Central memory CD8-positive, alpha-beta T cell (primary cell): ENCODE measurements at regions not wholly inside any gene's neighbourhood (a gene's known extent, or its start where the extent isn't known, plus 50 kb on each side); places are given as distances from the start of the nearest gene placed in this dataset.
"Not testable (repeated sequence)": the region's sequence is repeated elsewhere in the genome, so short reads cannot be mapped to it uniquely, and the experiment has no call there.

ENCODE experiments used
- ATAC-seq: fragments of 150-1000 bp; cut with Tn5 transposase; replicated peaks from 2 replicates; pipeline ENCODE4 v1.10.0; 2022; ENCODE audit warnings: mild to moderate bottlenecking, moderate FRiP score, moderate number of reproducible peaks; ENCODE audit not compliant: poor library complexity, severe bottlenecking; ENCODE audit errors: extremely low read depth
- DNase-seq, 2 donors: peaks; one replicate each; pipeline ENCODE4 v3.0.0; 2021; ENCODE audit warnings: low spot score in 2 of 2
- H3K27ac Mint-ChIP-seq: one replicate; pipeline ENCODE4 v1.8.0; 2022; ENCODE audit warnings: low read depth, mild to moderate bottlenecking, moderate library complexity, mixed read lengths
- H3K27me3 Mint-ChIP-seq: one replicate; pipeline ENCODE4 v1.8.0; 2022; ENCODE audit warnings: mixed read lengths
- H3K36me3 Mint-ChIP-seq: one replicate; pipeline ENCODE4 v1.8.0; 2022; ENCODE audit warnings: mild to moderate bottlenecking, moderate library complexity, mixed read lengths; ENCODE audit not compliant: insufficient read depth
- H3K4me1 Mint-ChIP-seq: one replicate; pipeline ENCODE4 v1.8.0; 2022; ENCODE audit warnings: mixed read lengths
- H3K4me3 Mint-ChIP-seq: one replicate; pipeline ENCODE4 v1.8.0; 2022; ENCODE audit warnings: mild to moderate bottlenecking, moderate library complexity, mixed read lengths
- H3K9me3 Mint-ChIP-seq: one replicate; pipeline ENCODE4 v1.8.0; 2022; ENCODE audit warnings: mixed read lengths

DNA sequence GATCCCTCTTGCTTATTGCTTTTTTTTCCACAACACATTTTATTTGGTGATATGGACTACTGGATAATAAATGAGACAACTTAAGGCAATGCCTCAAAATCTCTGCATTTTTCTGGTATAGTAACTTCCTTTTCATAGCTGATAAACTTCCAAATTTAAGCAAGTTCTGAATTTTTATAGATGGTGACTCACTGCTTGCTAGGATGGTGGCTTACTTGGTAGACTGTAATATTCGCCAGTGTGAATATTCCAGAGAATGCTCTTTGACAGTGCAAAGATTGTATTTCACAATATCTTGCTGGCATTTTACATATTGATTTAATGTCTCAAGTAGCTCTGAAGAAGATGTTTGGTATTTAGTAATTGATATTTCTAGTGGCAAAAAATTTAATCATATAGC, 472.4 kb downstream of the TFEC start:
- Mint-ChIP-seq H3K27ac (no peak overlapping the region), H3K9me3 (peaks cover 5% of the 10 kb centered on the region), H3K4me1 (no peaks in the 10 kb centered on the region), H3K4me3 (no peak overlapping the region), H3K36me3 (no peaks in the 10 kb centered on the region), H3K27me3 (peaks cover 9% of the 10 kb centered on the region)
- no peak for DNase-seq
- no peak for ATAC-seq

- H3K4me1 Mint-ChIP-seq, H3K36me3 Mint-ChIP-seq, DNase-seq, H3K27me3 Mint-ChIP-seq, ATAC-seq, H3K4me3 Mint-ChIP-seq, H3K9me3 Mint-ChIP-seq, H3K27ac Mint-ChIP-seq: not testable (repeated sequence)
Observed at GRCh38 chr7:115557296-115557695, 473.3 kb downstream of the TFEC start.

- Mint-ChIP-seq H3K4me3 (no peak overlapping the region), H3K27ac (no peak overlapping the region), H3K27me3 (peaks cover 7% of the 10 kb centered on the region), H3K36me3 (no peaks in the 10 kb centered on the region), H3K4me1 (no peaks in the 10 kb centered on the region), H3K9me3 (no peaks in the 10 kb centered on the region)
- no peak for ATAC-seq
- no peak for DNase-seq
Observed at GRCh38 chr7:115552766-115553165, 477.8 kb downstream of the TFEC start.

DNA sequence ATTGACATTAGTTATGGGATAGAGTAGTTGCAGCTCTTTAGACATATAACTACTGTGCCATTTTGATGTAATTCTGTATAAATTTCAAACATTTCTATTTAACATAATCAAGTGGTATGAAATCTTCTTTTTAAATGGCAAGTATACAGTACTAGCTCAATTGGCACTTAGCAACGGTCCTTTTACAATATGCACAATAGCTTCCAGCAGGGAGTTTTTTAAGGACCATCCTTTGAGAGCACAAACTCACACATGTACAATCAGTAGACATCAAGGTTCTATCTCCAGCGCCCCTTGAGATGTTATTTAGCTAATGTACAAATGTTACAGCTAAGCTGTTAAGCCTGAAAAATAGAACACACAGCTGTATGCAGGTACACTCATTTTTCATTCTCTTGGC, 480.7 kb downstream of the TFEC start:
- no peak overlapping the region for H3K27ac Mint-ChIP-seq
- H3K4me1 Mint-ChIP-seq, result no peaks in the 10 kb centered on the region
- ATAC-seq (no peak), DNase-seq (no peak)
- H3K4me3 Mint-ChIP-seq, result no peak overlapping the region
- H3K9me3 Mint-ChIP-seq, result no peaks in the 10 kb centered on the region
- peaks cover 7% of the 10 kb centered on the region for H3K27me3 Mint-ChIP-seq
- no peaks in the 10 kb centered on the region for H3K36me3 Mint-ChIP-seq

- no peaks in the 10 kb centered on the region for H3K9me3 Mint-ChIP-seq
- no peaks in the 10 kb centered on the region for H3K36me3 Mint-ChIP-seq
- no peaks in the 10 kb centered on the region for H3K4me1 Mint-ChIP-seq
- DNase-seq, result no peak
- no peak overlapping the region for H3K4me3 Mint-ChIP-seq
- H3K27me3 Mint-ChIP-seq, result peaks cover 7% of the 10 kb centered on the region
- no peak for ATAC-seq
- no peak overlapping the region for H3K27ac Mint-ChIP-seq
Observed at GRCh38 chr7:115548756-115549155, 481.8 kb downstream of the TFEC start.

DNA sequence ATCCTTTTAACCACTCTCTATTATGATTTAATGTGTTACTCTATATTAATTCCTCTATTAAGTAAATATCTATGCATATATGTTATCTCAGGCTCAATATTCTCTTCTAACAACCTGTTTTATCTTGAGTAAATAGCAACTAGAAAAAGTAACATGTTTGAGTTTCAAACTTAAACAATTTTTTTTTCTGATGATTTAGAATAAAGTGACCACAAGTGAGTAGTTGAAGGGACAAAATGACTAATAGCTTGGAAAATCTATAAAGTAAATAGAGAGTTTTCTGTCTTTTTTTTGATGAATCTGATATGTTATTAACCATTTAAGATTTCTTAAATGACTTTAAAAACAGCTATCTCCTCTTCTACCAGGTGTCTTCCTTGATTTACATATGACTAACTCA, 483.8 kb downstream of the TFEC start:
- no peak overlapping the region for H3K27ac Mint-ChIP-seq

GRCh38 chr7:115533785-115534184, 496.8 kb downstream of the TFEC start:
- Mint-ChIP-seq H3K27me3 (no peaks in the 10 kb centered on the region), H3K4me1 (no peaks in the 10 kb centered on the region), H3K36me3 (no peaks in the 10 kb centered on the region), H3K9me3 (no peaks in the 10 kb centered on the region), H3K27ac (no peak overlapping the region), H3K4me3 (no peak overlapping the region)
- DNase-seq (no peak), ATAC-seq (no peak)

More for the DNA sequence above, 483.8 kb downstream of the TFEC start:
- Mint-ChIP-seq H3K36me3 (no peaks in the 10 kb centered on the region), H3K27me3 (peaks cover 7% of the 10 kb centered on the region), H3K4me3 (no peak overlapping the region), H3K4me1 (no peaks in the 10 kb centered on the region), H3K9me3 (no peaks in the 10 kb centered on the region)
- DNase-seq (no peak), ATAC-seq (no peak)

DNA sequence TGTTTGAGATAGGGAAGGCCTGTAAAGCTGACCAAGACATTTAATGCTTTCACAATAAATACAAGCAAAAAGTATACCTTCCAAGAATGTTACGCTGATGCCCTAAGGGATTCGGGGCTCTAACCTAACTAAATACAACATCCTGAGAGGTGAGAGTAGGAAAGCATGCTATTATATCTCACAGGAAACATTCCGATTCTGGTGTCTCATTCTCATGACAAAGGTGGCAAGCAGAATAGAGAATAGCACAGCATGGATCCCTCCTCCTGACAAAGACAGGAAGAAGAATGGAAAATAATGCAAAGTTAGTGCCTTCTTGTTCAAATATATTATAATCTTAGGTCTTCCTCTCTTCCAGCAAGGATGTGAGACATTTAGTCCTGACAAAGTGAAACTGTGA, 504.3 kb downstream of the TFEC start:
- peaks cover 6% of the 10 kb centered on the region for H3K9me3 Mint-ChIP-seq
- no peaks in the 10 kb centered on the region for H3K4me1 Mint-ChIP-seq
- no peak overlapping the region for H3K27ac Mint-ChIP-seq
- no peak overlapping the region for H3K4me3 Mint-ChIP-seq
- no peaks in the 10 kb centered on the region for H3K36me3 Mint-ChIP-seq
- DNase-seq (no peak), ATAC-seq (no peak)
- peaks cover 17% of the 10 kb centered on the region for H3K27me3 Mint-ChIP-seq

- no peak overlapping the region for H3K27ac Mint-ChIP-seq
- no peak overlapping the region for H3K4me3 Mint-ChIP-seq
- no peaks in the 10 kb centered on the region for H3K36me3 Mint-ChIP-seq
- DNase-seq (no peak), ATAC-seq (no peak)
- H3K27me3 Mint-ChIP-seq, result peaks cover 17% of the 10 kb centered on the region
- H3K4me1 Mint-ChIP-seq, result no peaks in the 10 kb centered on the region
- H3K9me3 Mint-ChIP-seq, result peaks cover 10% of the 10 kb centered on the region
Observed at GRCh38 chr7:115522174-115522573, 508.4 kb downstream of the TFEC start.

DNA sequence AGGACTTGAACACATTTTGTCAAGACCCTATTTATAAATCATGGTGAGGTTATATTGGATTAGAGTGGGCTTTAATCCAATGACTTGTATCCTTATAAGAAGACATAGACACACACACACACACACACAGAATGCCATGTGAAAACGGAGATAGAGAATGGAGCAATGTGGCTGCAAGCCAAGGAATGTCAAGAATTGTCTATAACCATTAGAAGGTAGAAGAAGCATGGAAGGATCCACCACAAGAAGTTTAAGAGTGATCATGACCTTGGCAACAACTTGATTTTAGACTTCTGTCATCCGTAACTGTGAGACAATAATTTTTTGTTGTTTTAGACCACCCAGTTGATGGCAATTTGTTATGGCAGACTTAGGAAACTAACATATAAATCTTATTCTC, 514.2 kb downstream of the TFEC start:
- no peaks in the 10 kb centered on the region for H3K4me1 Mint-ChIP-seq
- no peak overlapping the region for H3K4me3 Mint-ChIP-seq
- no peaks in the 10 kb centered on the region for H3K36me3 Mint-ChIP-seq
- no peaks in the 10 kb centered on the region for H3K27me3 Mint-ChIP-seq
- ATAC-seq (no peak), DNase-seq (no peak)
- peaks cover 4% of the 10 kb centered on the region for H3K9me3 Mint-ChIP-seq
- H3K27ac Mint-ChIP-seq, result no peak overlapping the region

DNA sequence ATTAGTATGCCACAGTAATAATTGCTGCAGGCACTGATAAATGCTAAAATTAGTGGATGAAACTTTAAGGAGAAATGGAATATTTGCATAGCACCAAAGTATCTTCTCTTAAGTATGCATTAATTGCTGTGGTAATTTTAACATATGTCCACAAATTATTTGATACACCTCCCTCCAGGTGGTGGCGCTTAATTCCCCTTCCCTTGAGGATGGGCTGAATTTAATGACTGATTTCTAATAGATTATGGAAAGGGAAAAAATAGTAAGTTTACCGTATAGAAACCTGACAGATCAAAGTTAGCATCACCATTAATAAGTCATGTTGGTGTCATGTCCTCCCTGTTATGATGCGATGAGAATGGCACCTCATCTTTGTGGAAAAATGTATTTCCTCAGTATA, 519.2 kb downstream of the TFEC start:
- Mint-ChIP-seq H3K27me3 (no peaks in the 10 kb centered on the region), H3K27ac (no peak overlapping the region), H3K4me1 (no peaks in the 10 kb centered on the region), H3K4me3 (no peak overlapping the region), H3K36me3 (no peaks in the 10 kb centered on the region), H3K9me3 (no peaks in the 10 kb centered on the region)
- no peak for ATAC-seq
- DNase-seq, result no peak

DNA sequence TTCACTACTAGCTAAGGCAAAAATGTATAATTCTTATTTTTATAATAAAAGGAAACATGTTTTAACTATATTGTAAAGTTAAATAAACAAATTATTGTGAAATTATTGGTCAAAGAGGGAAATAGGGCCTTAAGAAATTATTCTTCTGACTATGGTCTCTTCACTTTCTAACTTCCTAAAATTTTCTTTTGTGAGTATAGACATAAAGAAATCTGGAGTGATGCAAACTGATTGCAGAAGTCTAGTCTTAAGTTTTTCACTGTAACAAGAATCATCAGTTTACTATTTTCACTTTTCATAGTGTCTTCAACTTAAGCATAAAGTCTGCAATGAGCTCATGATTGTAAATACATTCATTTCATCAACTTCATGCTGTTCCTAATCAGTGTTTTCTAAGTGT, 525.4 kb downstream of the TFEC start:
- DNase-seq (no peak), ATAC-seq (no peak)
- Mint-ChIP-seq H3K4me1 (no peaks in the 10 kb centered on the region), H3K36me3 (peaks cover 2% of the 10 kb centered on the region), H3K27ac (no peak overlapping the region), H3K27me3 (no peaks in the 10 kb centered on the region), H3K4me3 (no peak overlapping the region), H3K9me3 (no peaks in the 10 kb centered on the region)

- DNase-seq, result no peak
Observed at GRCh38 chr7:115499956-115500355, 530.6 kb downstream of the TFEC start.

DNA sequence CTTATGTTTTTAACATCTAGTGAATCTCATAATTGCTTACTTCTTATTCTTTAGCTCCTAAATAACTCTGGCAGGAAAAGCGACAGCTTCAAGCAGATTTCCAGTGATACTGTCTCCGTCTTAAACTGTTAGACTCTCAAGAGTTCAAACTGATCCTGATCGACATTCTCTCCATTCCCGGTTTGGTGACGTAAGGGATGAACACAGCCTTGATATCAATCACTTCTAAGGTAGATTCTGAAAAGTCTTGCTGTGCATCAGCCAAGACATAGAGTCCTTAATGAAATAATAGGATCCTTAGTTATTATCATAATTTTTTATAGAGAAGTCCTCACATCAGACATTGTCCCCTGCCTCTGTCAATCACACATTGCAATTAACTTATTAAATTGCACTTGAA, 534.6 kb downstream of the TFEC start:
- no peaks in the 10 kb centered on the region for H3K36me3 Mint-ChIP-seq
- no peak overlapping the region for H3K27ac Mint-ChIP-seq
- peaks cover 17% of the 10 kb centered on the region for H3K27me3 Mint-ChIP-seq
- ATAC-seq (no peak), DNase-seq (no peak)
- no peak overlapping the region for H3K4me3 Mint-ChIP-seq
- H3K4me1 Mint-ChIP-seq, result no peaks in the 10 kb centered on the region
- H3K9me3 Mint-ChIP-seq, result no peaks in the 10 kb centered on the region

More at GRCh38 chr7:115499956-115500355, 530.6 kb downstream of the TFEC start:
- Mint-ChIP-seq H3K27ac (no peak overlapping the region), H3K9me3 (no peaks in the 10 kb centered on the region), H3K4me3 (no peak overlapping the region), H3K36me3 (peaks cover 2% of the 10 kb centered on the region), H3K4me1 (no peaks in the 10 kb centered on the region), H3K27me3 (peaks cover 17% of the 10 kb centered on the region)
- ATAC-seq, result no peak
